Erythroblast (primary cell): ENCODE measurements at regions not wholly inside any gene's neighbourhood (a gene's known extent, or its start where the extent isn't known, plus 50 kb on each side); places are given as distances from the start of the nearest gene placed in this dataset.

Experiments used
- GATA1 ChIP-seq: IDR thresholded peaks from 2 replicates; pipeline ENCODE4 v1.6.1; 2011; ENCODE audit warnings: low read depth, mild to moderate bottlenecking, control low read depth, low read length, moderate library complexity
- POLR2A ChIP-seq: IDR thresholded peaks from 2 replicates; pipeline ENCODE4 v1.6.1; 2011; ENCODE audit warnings: mild to moderate bottlenecking, low read length

GRCh38 chr20:5376228-5376627 is 59.5 kb upstream of the PROKR2 start:
- no peak for TF ChIP-seq POLR2A
- TF ChIP-seq GATA1, result no peak
